Right lobe of liver (tissue), 4 donors: ENCODE measurements at regions not wholly inside any gene's neighbourhood (a gene's known extent, or its start where the extent isn't known, plus 50 kb on each side); places are given as distances from the start of the nearest gene placed in this dataset.
"Not testable (repeated sequence)": the region's sequence is repeated elsewhere in the genome, so short reads cannot be mapped to it uniquely, and the experiment has no call there.

Experiments used
- CTCF ChIP-seq, 4 donors: fragments of 200-600 bp in 3 of 4; fragments of 450-650 bp in 1 of 4; IDR thresholded peaks; one replicate each; pipeline versions ENCODE4 v1.5.1 to v1.8.0; 2016 to 2022; ENCODE audit warnings: antibody characterized with exemption in 4 of 4, mild to moderate bottlenecking in 2 of 4
- POLR2A ChIP-seq: fragments of 450-650 bp; IDR thresholded peaks from one replicate; pipeline ENCODE4 v1.6.1; 2017; ENCODE audit warnings: antibody characterized with exemption, mild to moderate bottlenecking
- donor health status: DM: no; HTN: no; CAD: no.
- donor health status: DM: no; HTN: no; CAD: no.
- donor health status: DM: no; HTN: yes; CAD: no.

DNA sequence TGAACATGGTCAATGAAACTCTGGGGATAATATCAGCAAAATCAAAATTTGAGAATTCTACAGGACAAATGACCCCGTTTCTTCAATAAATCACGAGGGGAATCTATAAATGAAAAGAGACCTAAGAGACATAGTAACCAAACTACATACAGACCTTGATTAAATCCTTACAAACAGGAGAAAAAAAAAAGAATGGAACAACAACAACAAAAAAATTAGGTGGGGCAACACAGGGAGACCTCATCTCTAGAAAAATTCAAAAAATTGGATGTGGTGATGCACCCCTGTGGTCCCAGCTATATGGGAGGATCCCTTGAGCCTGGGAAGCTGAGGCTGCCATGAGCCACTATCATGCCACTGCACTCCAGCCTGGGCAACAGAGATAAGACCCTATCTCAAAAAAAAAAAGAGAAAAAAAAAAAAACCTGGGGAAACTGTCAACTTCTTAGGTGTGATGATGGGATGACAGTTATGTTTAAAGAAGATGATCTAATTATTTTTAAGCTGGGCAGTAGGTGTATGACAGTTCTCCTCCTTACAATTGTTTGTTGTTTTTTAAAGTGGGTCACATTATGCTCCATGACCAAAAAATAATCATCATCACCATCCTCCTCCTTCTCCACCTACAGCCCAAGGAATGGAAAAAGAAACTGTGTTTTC is 146.4 kb upstream of the EFCAB3 start:
- not testable (repeated sequence) for TF ChIP-seq CTCF (IDR thresholded peaks at IDR 0.05); POLR2A
